Esophagus (tissue), 2 donors: ENCODE measurements at regions not wholly inside any gene's neighbourhood (a gene's known extent, or its start where the extent isn't known, plus 50 kb on each side); places are given as distances from the start of the nearest gene placed in this dataset.

Experiments used
- H3K27ac ChIP-seq, 2 donors: one replicate each; pipeline ENCODE4 v1.5.1; 2013; ENCODE audit warnings: low read depth in 2 of 2, mild to moderate bottlenecking in 2 of 2, inconsistent platforms in 1 of 2, low read length in 1 of 2, moderate library complexity in 1 of 2
- H3K27me3 ChIP-seq, 2 donors: one replicate each; pipeline ENCODE4 v1.6.1; 2013; ENCODE audit warnings: low read length in 2 of 2, control low read depth in 1 of 2, mild to moderate bottlenecking in 1 of 2; ENCODE audit not compliant: insufficient read depth in 2 of 2, control insufficient read depth in 1 of 2
- H3K36me3 ChIP-seq, 2 donors: one replicate each; pipeline ENCODE4 v1.6.1; 2013; ENCODE audit warnings: low read length in 1 of 2; ENCODE audit not compliant: control insufficient read depth in 2 of 2, insufficient read depth in 2 of 2
- H3K4me1 ChIP-seq, 2 donors: one replicate each; pipeline ENCODE4 v1.6.1; 2013; ENCODE audit warnings: low read length in 1 of 2; ENCODE audit not compliant: control insufficient read depth in 2 of 2, insufficient read depth in 2 of 2
- H3K4me3 ChIP-seq, 2 donors: one replicate each; pipeline ENCODE4 v1.5.1; 2013; ENCODE audit warnings: low read length in 2 of 2, mild to moderate bottlenecking in 2 of 2, low read depth in 1 of 2, moderate library complexity in 1 of 2
- H3K9me3 ChIP-seq, 2 donors: one replicate each; pipeline ENCODE4 v1.6.1; 2013; ENCODE audit warnings: mild to moderate bottlenecking in 2 of 2, low read depth in 1 of 2, low read length in 1 of 2, moderate library complexity in 1 of 2; ENCODE audit not compliant: control insufficient read depth in 2 of 2, insufficient read depth in 1 of 2
- WGBS, 2 donors: extraction: QIAGEN DNeasy Blood & Tissue Kit; methylation state at CpG; one replicate each; pipeline ENCODE4 v1.1.7; 2013; 5-methylcytosine and 5-hydroxymethylcytosine counted together
- donor health status: healthy with polysubstance abuse.
- donor health status: Bipolar disorder and iron deficiency.

DNA sequence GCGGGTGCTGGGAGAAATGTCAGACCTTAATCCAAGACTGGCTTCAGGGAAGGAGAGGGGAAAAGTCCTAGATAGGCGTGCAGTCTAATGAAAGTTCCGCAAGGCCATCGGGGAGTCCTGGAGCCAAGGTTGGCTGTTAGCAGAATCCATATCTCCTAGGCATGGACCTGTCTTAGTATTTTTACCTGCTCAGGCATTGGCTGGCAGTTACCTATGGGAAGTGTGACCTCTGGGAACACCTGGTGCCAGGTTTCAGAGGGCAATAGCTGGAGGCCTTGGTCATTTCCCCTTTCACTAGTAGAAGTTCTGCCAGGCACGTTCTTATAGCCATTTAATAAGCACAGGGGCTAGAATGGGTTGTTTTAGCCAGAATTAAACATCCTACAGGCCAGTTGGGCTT is 330.8 kb upstream of the SEMA6D start:
- no peak overlapping the region for H3K4me3 ChIP-seq
- no peak overlapping the region for H3K27ac ChIP-seq
- no peaks in the 10 kb centered on the region for H3K27me3 ChIP-seq
- H3K36me3 ChIP-seq = no peaks in the 10 kb centered on the region
- H3K9me3 ChIP-seq = no peaks in the 10 kb centered on the region
- H3K4me1 ChIP-seq = no peaks in the 10 kb centered on the region
- 80 to 93% methylated on average over 5 of the region's 5 CpGs for WGBS, 2 donors

DNA sequence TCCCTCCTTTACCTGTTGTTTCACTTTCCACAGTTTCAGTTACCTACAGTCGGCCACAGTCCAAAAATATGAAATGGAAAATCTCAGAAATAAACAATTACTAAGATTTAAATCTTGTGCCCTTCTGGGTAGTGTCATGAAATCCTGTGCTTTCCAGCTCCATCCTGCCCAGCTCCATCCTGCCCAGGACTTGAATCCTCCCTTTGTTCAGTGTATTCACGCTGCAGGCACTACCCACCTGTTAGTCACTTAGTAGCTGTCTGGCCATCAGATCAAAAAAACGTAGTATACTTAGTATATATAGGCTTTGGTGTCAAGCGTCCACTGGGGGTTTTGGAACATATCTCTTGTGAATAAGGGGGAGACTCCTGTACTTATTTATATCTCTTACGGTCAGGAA is 329.0 kb upstream of the SEMA6D start:
- H3K27me3 ChIP-seq = no peaks in the 10 kb centered on the region
- WGBS, 2 donors = 52 to 61% methylated on average over 5 of the region's 5 CpGs
- H3K4me1 ChIP-seq = no peaks in the 10 kb centered on the region
- no peaks in the 10 kb centered on the region for H3K9me3 ChIP-seq
- H3K36me3 ChIP-seq = no peaks in the 10 kb centered on the region
- H3K27ac ChIP-seq = no peak overlapping the region
- no peak overlapping the region for H3K4me3 ChIP-seq

DNA sequence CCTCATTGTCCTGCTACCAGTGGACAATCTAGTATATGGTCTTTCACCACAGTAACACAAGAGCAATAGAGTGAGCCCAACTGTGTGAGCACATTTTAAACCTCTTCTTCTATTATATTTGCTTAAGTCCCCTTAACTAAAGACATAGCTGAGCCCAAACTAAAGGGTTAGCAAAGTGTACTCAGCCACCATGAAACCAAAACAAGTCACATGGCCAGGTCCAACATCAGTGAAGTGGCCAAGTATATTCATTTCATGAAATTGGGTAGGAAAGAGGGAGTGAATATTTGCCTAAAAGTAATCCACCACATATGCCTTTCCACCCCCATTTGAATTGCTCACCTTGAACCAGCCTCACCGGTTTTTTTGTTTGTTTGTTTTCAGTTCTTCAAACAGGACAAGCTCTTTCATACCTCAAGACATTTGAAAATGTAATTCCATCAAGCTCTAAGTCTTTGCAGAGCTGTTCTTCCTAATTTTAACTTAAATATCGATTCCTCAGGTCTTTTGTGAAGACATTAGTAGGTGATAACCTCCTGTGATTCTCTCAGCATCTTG is 327.0 kb upstream of the SEMA6D start:
- 62 to 70% methylated on average over 2 of the region's 2 CpGs for WGBS, 2 donors

DNA sequence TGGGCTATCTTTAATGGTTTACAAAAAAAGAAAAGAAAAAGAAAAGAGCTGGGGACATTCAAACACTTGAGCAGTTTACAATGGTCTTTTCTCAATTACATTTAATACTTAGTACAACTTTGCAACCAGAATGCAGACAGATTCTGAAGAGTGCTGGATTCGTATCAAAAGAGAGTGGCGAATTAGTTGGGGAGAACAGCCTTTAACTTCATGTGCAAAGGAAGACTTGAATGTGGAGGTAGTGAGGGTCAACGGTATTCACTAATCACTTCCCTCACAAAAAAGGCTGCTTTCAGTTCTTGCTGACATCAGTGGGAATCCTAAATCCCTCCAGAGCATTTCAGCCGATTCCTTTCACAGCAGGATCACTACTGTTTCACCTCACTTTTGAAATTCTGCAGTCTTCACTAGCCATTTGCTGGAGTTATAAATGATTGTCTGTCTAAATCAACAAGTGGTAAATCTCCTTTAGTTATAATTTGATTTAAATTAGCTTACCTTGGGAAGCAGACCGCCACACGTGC is 323.0 kb upstream of the SEMA6D start:
- H3K9me3 ChIP-seq = no peaks in the 10 kb centered on the region
- H3K4me3 ChIP-seq = no peak overlapping the region
- H3K4me1 ChIP-seq = no peaks in the 10 kb centered on the region
- no peaks in the 10 kb centered on the region for H3K27me3 ChIP-seq
- WGBS, 2 donors = 65 to 78% methylated on average over 6 of the region's 6 CpGs
- no peaks in the 10 kb centered on the region for H3K36me3 ChIP-seq
- H3K27ac ChIP-seq = no peak overlapping the region

More for the DNA sequence above, 327.0 kb upstream of the SEMA6D start:
- no peaks in the 10 kb centered on the region for H3K36me3 ChIP-seq
- no peaks in the 10 kb centered on the region for H3K27me3 ChIP-seq
- H3K4me1 ChIP-seq = no peaks in the 10 kb centered on the region
- H3K9me3 ChIP-seq = no peaks in the 10 kb centered on the region
- no peak overlapping the region for H3K27ac ChIP-seq
- H3K4me3 ChIP-seq = no peak overlapping the region

DNA sequence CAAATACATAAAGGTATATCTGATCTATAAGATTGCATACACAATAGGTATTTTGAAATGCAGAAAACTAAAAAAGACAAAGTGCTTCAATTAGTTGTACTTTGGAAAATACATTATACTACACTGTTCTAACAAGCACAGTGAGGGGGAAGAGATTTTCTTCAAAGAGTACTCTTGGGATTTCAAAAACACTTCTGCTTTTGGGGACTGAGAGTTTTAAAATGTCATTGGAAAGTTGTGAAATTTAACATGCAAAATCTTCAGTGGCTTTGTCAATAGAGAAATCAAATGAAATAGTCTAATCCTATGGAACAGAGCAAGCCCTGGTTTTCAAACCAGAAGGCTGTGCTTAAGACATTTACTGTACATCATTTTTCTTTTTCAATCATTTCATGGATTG is 322.2 kb upstream of the SEMA6D start:
- Histone ChIP-seq H3K4me1 (no peaks in the 10 kb centered on the region), H3K27me3 (no peaks in the 10 kb centered on the region), H3K27ac (no peak overlapping the region), H3K4me3 (no peak overlapping the region), H3K9me3 (no peaks in the 10 kb centered on the region), H3K36me3 (no peaks in the 10 kb centered on the region)

DNA sequence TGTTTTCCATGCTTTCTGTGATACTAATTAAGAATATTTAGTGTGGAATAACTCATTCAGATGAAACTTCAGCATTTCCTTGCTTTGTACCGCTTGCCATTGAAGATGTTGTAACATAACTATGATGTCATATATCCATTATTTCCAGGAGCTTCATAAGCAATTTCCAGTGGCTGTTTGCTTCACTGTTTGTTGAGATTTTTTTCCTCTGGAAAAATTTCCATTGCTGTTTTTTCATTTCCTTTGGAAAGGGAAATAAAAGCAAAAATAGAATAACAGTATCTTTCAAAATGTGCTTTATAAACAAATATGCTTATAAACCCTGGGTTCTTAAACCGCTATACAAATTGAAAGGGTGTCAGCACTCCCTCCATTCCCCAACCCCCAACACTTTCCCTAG is 319.6 kb upstream of the SEMA6D start:
- H3K27me3 ChIP-seq = no peaks in the 10 kb centered on the region
- H3K9me3 ChIP-seq = no peaks in the 10 kb centered on the region
- WGBS, 2 donors = 73 to 76% methylated on average over 2 of the region's 2 CpGs
- H3K36me3 ChIP-seq = no peaks in the 10 kb centered on the region
- H3K4me3 ChIP-seq = no peak overlapping the region
- H3K4me1 ChIP-seq = no peaks in the 10 kb centered on the region
- H3K27ac ChIP-seq = no peak overlapping the region

DNA sequence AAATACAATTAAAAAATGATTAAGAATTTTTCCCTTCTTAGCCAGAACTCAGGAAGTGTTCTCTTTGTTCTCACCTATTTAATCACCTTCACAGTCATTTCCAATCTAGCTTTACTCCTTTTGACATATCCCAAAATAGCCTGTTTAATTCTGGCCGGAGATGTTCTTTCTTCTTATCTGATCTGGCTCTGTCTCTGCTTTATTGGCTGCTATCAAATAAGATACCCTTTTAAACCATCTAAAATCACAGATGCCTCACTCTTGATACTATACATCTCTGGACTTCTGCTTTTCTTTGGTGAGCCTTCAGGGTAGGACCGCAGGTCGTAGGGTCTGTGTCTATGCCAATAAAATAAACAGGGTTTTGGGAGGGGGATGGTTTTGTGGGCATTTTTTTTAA is 319.2 kb upstream of the SEMA6D start:
- no peak overlapping the region for H3K27ac ChIP-seq
- H3K9me3 ChIP-seq = no peaks in the 10 kb centered on the region
- H3K36me3 ChIP-seq = no peaks in the 10 kb centered on the region
- no peaks in the 10 kb centered on the region for H3K4me1 ChIP-seq
- 64 to 66% methylated on average over 3 of the region's 3 CpGs for WGBS, 2 donors
- no peaks in the 10 kb centered on the region for H3K27me3 ChIP-seq
- no peak overlapping the region for H3K4me3 ChIP-seq

DNA sequence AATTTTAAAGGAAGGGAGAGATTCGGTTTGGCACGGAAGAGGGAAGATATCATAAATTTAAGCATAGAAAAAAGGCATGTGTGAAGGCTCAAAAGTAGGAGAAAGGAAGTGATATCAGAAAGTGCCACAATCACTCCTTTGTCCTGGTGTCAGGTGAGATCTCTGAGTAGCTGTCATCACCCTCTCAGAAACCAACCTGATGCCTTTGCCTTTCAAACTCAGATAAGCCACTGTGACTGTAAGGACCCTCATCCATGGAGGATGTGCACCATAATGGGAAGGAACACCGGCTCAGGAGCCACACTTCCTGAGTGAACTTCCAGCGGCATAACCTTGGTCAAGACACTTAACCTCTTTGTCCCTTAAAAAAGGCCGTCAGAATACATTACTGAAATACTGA is 318.7 kb upstream of the SEMA6D start:
- Histone ChIP-seq H3K36me3 (no peaks in the 10 kb centered on the region), H3K27ac (no peak overlapping the region), H3K4me3 (no peak overlapping the region), H3K4me1 (no peaks in the 10 kb centered on the region), H3K9me3 (no peaks in the 10 kb centered on the region), H3K27me3 (no peaks in the 10 kb centered on the region)
- WGBS, 2 donors = 79 to 81% methylated on average over 5 of the region's 5 CpGs

DNA sequence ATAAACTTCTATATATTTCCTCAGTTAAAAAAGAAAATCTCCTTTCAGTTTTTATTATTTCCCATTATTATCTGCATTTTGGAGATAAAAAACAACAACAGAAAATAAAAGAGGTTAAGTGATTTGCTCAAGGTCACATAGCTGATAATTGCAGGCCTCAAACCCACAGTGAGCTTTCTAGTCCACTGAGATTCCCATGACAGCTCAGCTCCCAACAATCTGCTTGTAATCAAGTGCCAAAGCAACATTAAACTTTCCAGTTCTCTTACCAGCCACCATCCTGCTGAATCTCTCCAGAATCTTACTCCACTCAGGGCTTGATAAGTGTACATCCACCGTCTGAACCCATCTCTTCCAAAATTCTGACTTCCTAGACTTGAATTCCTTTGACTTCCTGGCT is 318.2 kb upstream of the SEMA6D start:
- H3K4me1 ChIP-seq = no peaks in the 10 kb centered on the region

DNA sequence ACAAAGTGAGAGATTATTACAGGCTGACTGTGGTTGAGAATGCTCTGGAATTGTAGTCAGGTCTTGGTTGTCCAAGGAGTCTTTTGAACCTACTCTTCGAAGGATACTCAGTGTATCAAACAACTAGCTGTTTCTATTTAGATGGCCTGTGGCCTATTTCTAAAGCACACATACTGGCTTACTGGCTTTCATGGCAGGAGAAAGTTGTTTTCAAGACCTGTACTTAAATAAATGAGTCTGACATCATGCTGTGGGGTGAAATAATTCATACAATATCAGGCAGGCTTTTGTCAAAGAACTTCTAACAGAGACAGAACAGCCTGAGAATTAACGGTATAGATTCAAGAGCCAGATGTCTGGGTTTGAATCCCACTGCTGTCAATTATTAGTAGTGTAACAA is 316.7 kb upstream of the SEMA6D start:
- Histone ChIP-seq H3K27me3 (no peaks in the 10 kb centered on the region), H3K4me1 (no peaks in the 10 kb centered on the region), H3K27ac (no peak overlapping the region), H3K9me3 (no peaks in the 10 kb centered on the region), H3K36me3 (no peaks in the 10 kb centered on the region), H3K4me3 (no peak overlapping the region)
- WGBS, 2 donors = 77 to 85% methylated on average over 2 of the region's 2 CpGs

More for the DNA sequence above, 318.2 kb upstream of the SEMA6D start:
- H3K4me3 ChIP-seq = no peak overlapping the region
- 80 to 83% methylated on average over 1 of the region's 1 CpG for WGBS, 2 donors
- H3K9me3 ChIP-seq = no peaks in the 10 kb centered on the region
- H3K27ac ChIP-seq = no peak overlapping the region
- no peaks in the 10 kb centered on the region for H3K36me3 ChIP-seq
- no peaks in the 10 kb centered on the region for H3K27me3 ChIP-seq
